Hepatocyte (in vitro differentiated cells): ENCODE measurements at regions not wholly inside any gene's neighbourhood (a gene's known extent, or its start where the extent isn't known, plus 50 kb on each side); places are given as distances from the start of the nearest gene placed in this dataset.
"Not testable (repeated sequence)": the region's sequence is repeated elsewhere in the genome, so short reads cannot be mapped to it uniquely, and the experiment has no call there.

Experiments used
- DNase-seq: peaks from one replicate; pipeline ENCODE4 v3.0.0-alpha.2; 2016; ENCODE audit warnings: low spot score
- H2AFZ ChIP-seq: fragments of 200-600 bp; sonication (generic); 2 replicates; pipeline ENCODE4 v1.6.0; 2016; ENCODE audit warnings: antibody characterized with exemption, mild to moderate bottlenecking
- H3K27ac ChIP-seq: fragments of 200-600 bp; sonication (generic); 2 replicates; pipeline ENCODE4 v1.5.1; 2016; ENCODE audit warnings: mild to moderate bottlenecking
- H3K27me3 ChIP-seq: fragments of 200-600 bp; sonication (generic); 2 replicates; pipeline ENCODE4 v1.6.1; 2016
- H3K36me3 ChIP-seq: fragments of 200-600 bp; sonication (generic); replicated peaks from 2 replicates; pipeline ENCODE4 v1.5.1; 2016; ENCODE audit warnings: low read depth; ENCODE audit not compliant: insufficient read depth
- H3K4me1 ChIP-seq: fragments of 200-600 bp; sonication (generic); 2 replicates; pipeline ENCODE4 v1.5.1; 2016; ENCODE audit warnings: mild to moderate bottlenecking, moderate library complexity; ENCODE audit not compliant: insufficient read depth
- H3K4me2 ChIP-seq: fragments of 200-600 bp; sonication (generic); 2 replicates; pipeline ENCODE4 v1.6.0; 2016
- H3K4me3 ChIP-seq: fragments of 200-600 bp; sonication (generic); 2 replicates; pipeline ENCODE4 v1.5.1; 2016; ENCODE audit warnings: mild to moderate bottlenecking
- H3K79me2 ChIP-seq: fragments of 200-600 bp; sonication (generic); 2 replicates; pipeline ENCODE4 v1.6.0; 2017; ENCODE audit warnings: mild to moderate bottlenecking
- H3K9me2 ChIP-seq: fragments of 200-600 bp; sonication (generic); replicated peaks from 2 replicates; pipeline ENCODE4 v1.6.0; 2017; ENCODE audit warnings: mild to moderate bottlenecking; ENCODE audit not compliant: insufficient read depth
- H3K9me3 ChIP-seq: fragments of 200-600 bp; sonication (generic); 2 replicates; pipeline ENCODE4 v1.5.1; 2016; ENCODE audit warnings: low read depth, mild to moderate bottlenecking
- H4K20me1 ChIP-seq: fragments of 200-600 bp; sonication (generic); 2 replicates; pipeline ENCODE4 v1.6.0; 2016; ENCODE audit warnings: mild to moderate bottlenecking; ENCODE audit not compliant: insufficient read depth, poor library complexity, severe bottlenecking
- EZH2 ChIP-seq: fragments of 200-600 bp; sonication (generic); IDR thresholded peaks from 2 replicates; pipeline ENCODE4 v1.6.1; 2016; ENCODE audit warnings: antibody characterized with exemption, mild to moderate bottlenecking, borderline replicate concordance
- EZH2phosphoT487 ChIP-seq: fragments of 200-600 bp; sonication (generic); IDR thresholded peaks from one replicate; pipeline ENCODE4 v1.6.1; 2018; ENCODE audit warnings: antibody characterized with exemption, mild to moderate bottlenecking, low read depth, moderate library complexity; ENCODE audit not compliant: unreplicated experiment, severe bottlenecking
- WGBS: methylation state at CpG from one replicate; pipeline ENCODE4 v1.1.6; 2016; ENCODE audit warnings: low lambda C conversion rate; ENCODE audit errors: missing lambda C conversion rate; 5-methylcytosine and 5-hydroxymethylcytosine counted together
- TF ChIP-seq, protein P1 (sequence below): fragments of 200-600 bp; sonication (generic); IDR thresholded peaks from 2 replicates; pipeline ENCODE4 v1.5.1; 2016; ENCODE audit warnings: antibody characterized with exemption, mild to moderate bottlenecking; ENCODE audit not compliant: poor library complexity

DNA sequence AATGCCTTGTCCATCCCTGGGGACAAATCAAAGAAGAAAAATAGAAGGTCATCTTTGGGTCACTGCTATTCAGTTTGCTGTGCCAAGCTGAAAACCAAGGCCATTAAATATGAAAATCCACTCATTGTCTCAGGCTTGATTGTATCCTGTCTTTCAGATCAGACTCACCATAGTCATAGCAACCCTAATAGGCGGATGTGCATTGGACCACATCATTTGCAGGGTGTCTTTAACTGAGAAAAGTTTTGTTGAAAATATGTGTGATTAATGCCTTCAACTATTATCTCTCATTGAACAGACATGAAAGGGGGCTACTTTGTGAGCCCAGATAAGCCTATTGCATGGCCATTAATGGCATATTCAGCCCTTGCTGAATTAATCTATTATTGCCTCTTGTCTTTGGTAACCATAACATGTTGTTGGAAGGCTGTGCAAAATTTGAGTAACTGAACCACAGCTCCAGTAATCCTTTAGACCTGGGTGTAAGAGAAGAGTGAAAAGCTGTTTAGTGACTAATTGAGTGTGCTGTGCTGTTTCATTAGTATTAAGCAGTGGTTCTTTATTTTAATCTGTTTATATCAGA is 453.6 kb upstream of the EPHA5 start:
- no peak overlapping the region for H3K4me3 ChIP-seq
- H3K79me2 ChIP-seq = no peaks in the 10 kb centered on the region
- H3K36me3 ChIP-seq = no peaks in the 10 kb centered on the region
- H3K27ac ChIP-seq = no peak overlapping the region
- H4K20me1 ChIP-seq = no peaks in the 10 kb centered on the region
- DNase-seq = no peak
- H3K27me3 ChIP-seq = no peaks in the 10 kb centered on the region
- H3K9me2 ChIP-seq = no peaks in the 10 kb centered on the region
- 95% methylated on average over 1 of the region's 1 CpG for WGBS
- no peak overlapping the region for H2AFZ ChIP-seq
- H3K4me1 ChIP-seq = no peaks in the 10 kb centered on the region
- H3K4me2 ChIP-seq = no peak overlapping the region
- H3K9me3 ChIP-seq = no peaks in the 10 kb centered on the region
- TF ChIP-seq EZH2 = no peak
- TF ChIP-seq, protein P1, sequence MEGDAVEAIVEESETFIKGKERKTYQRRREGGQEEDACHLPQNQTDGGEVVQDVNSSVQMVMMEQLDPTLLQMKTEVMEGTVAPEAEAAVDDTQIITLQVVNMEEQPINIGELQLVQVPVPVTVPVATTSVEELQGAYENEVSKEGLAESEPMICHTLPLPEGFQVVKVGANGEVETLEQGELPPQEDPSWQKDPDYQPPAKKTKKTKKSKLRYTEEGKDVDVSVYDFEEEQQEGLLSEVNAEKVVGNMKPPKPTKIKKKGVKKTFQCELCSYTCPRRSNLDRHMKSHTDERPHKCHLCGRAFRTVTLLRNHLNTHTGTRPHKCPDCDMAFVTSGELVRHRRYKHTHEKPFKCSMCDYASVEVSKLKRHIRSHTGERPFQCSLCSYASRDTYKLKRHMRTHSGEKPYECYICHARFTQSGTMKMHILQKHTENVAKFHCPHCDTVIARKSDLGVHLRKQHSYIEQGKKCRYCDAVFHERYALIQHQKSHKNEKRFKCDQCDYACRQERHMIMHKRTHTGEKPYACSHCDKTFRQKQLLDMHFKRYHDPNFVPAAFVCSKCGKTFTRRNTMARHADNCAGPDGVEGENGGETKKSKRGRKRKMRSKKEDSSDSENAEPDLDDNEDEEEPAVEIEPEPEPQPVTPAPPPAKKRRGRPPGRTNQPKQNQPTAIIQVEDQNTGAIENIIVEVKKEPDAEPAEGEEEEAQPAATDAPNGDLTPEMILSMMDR = no peak
- TF ChIP-seq EZH2phosphoT487 = no peak

DNA sequence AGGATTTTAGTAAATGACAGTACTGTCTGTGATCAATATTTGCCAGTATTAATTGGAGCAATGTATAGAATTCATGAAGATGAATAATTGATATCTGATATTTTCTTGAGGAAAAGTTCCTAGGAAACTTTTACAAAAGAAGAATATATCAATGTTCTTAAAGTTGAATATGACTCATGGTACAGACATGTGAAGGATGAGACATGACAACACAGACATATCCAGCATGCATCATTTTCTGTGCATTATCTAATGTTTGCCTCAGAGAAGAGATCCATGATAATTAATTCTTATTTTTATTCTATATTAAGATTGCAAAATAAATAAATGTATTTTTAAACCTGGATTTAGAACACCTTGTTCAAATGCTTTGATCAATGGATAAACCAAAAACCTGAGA is 452.9 kb upstream of the EPHA5 start:
- H3K79me2 ChIP-seq = no peaks in the 10 kb centered on the region
- H3K27ac ChIP-seq = no peak overlapping the region
- no peak overlapping the region for H3K4me2 ChIP-seq
- H3K9me2 ChIP-seq = no peaks in the 10 kb centered on the region
- H3K4me1 ChIP-seq = no peaks in the 10 kb centered on the region
- no peak overlapping the region for H3K4me3 ChIP-seq
- no peaks in the 10 kb centered on the region for H4K20me1 ChIP-seq
- no peaks in the 10 kb centered on the region for H3K36me3 ChIP-seq
- no peak for DNase-seq
- no peaks in the 10 kb centered on the region for H3K27me3 ChIP-seq
- H3K9me3 ChIP-seq = no peaks in the 10 kb centered on the region
- TF ChIP-seq EZH2 (no peak), EZH2phosphoT487 (no peak)
- TF ChIP-seq, protein P1 = no peak
- no peak overlapping the region for H2AFZ ChIP-seq

DNA sequence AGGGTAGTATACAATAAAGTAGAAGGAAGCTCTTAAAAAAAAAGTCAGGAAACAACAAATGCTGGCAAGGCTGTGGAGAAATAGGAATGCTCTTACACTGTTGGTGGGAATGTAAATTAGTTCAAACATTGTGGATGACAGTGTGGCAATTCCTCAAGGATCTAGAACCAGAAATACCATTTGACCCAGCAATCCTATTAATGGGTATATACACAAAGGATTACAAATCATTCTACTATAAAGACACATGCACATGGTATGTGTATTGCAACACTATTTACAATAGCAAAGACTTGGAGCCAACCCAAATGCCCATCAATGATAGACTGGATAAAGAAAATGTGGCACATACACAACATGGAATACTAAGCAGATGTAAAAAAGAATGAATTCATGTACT is 444.9 kb upstream of the EPHA5 start:
- not testable (repeated sequence) for H3K4me1 ChIP-seq, H4K20me1 ChIP-seq, H3K79me2 ChIP-seq, H3K36me3 ChIP-seq, H3K27ac ChIP-seq, H3K4me2 ChIP-seq, H3K9me2 ChIP-seq, H2AFZ ChIP-seq, H3K9me3 ChIP-seq, H3K27me3 ChIP-seq, H3K4me3 ChIP-seq, DNase-seq

DNA sequence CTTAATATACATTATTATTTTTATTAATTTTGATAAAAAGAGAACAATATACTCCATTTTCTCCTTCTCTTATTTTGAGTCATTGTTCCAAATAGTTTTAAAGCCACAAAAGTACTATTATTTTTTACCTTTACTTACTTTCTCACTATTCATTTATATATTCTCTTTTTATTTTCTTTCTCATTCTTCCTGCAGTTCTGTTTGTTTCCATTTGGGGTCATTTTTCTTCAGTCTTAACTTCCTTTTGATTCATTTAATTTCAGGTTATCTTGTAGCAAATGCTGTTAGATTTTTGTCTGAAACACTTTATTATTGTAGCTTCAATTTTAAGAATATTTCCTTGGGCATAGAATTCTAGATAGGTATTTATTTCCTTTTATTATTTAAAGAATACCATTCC is 438.6 kb upstream of the EPHA5 start:
- H3K9me2 ChIP-seq = no peaks in the 10 kb centered on the region

More for the DNA sequence above, 438.6 kb upstream of the EPHA5 start:
- no peak for TF ChIP-seq EZH2phosphoT487
- TF ChIP-seq, protein P1 = peak; percentile 5
- Histone ChIP-seq H3K9me3 (no peaks in the 10 kb centered on the region), H3K79me2 (no peaks in the 10 kb centered on the region), H2AFZ (no peak overlapping the region), H3K27me3 (no peaks in the 10 kb centered on the region), H3K4me3 (no peak overlapping the region), H3K36me3 (no peaks in the 10 kb centered on the region), H3K27ac (no peak overlapping the region), H3K4me1 (no peaks in the 10 kb centered on the region), H3K4me2 (no peak overlapping the region), H4K20me1 (no peaks in the 10 kb centered on the region)
- no peak for DNase-seq
